HG03460 (cell line): ENCODE measurements at regions not wholly inside any gene's neighbourhood (a gene's known extent, or its start where the extent isn't known, plus 50 kb on each side); places are given as distances from the start of the nearest gene placed in this dataset.

Experiments
- ATAC-seq: cut with Tn5 transposase; IDR thresholded peaks from one replicate; pipeline ENCODE4 v1.9.1; 2021; ENCODE audit not compliant: unreplicated experiment

GRCh38 chr1:69215883-69216282 is 351.8 kb upstream of the LRRC7 start:
- ATAC-seq = no peak

DNA sequence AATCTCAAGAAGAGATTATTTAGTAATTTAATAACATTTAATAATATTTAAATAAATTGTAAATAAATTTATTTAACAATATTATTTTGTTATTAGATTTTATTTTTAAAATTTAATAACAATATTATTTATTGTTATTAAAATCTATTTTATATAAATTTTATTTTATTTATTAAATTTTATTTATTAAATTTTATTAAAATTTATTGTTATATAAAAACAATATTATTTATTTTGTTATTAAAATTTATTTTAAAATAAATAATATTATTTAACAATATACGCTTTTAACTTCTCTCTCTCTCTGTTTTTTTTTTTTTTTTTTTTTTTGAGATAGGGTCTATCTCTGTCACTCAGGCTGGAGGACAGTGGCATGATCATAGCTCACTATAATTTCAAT is 347.1 kb upstream of the LRRC7 start:
- no peak for ATAC-seq

- no peak for ATAC-seq
Observed at GRCh38 chr1:69221524-69221923, 346.2 kb upstream of the LRRC7 start.

GRCh38 chr1:69223156-69223555 is 344.6 kb upstream of the LRRC7 start:
- ATAC-seq = no peak

- no peak for ATAC-seq
Observed at GRCh38 chr1:69228501-69228900, 339.2 kb upstream of the LRRC7 start.

- ATAC-seq = no peak
Observed at GRCh38 chr1:69230208-69230607, 337.5 kb upstream of the LRRC7 start.

- ATAC-seq = no peak
Observed at GRCh38 chr1:69233463-69233862, 334.3 kb upstream of the LRRC7 start.

DNA sequence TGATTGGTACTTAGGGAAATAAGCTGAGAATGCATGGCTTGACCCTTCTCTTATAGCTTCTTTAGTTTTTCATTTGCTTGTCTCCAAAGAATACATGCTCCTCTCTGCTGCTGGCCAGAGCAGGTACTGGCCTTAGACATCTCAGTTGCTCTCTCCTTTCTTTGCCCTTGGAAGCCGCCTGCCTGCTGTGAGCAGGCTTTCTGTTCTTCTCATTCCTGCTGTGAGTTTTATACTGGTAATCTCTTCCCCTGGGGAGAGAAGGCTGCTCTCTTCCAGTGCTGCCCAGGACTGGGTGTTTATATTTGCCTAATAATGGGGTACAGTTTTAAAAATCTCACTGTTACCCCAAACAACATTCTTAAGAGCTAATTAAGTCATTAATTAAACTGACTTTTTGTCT is 323.5 kb upstream of the LRRC7 start:
- ATAC-seq = no peak

- ATAC-seq = no peak
Observed at GRCh38 chr1:69246109-69246508, 321.6 kb upstream of the LRRC7 start.

DNA sequence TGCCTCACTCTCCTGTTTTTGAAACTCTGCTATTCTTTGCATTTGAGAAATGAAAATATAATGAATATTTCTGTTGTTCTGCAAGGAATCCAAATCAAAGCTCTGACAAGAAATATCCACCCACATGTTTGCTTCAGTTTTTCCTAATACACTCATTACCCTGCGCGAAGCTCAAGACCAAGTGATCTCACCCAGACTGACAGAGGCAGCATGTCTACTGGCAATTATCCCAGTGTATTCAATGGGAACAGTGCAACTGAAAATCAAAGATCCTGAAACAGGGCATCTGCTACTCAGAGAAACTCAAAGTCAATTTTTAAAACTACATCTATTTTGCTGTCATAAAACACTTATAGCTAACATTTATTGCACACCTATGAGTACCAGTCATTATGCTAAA is 321.0 kb upstream of the LRRC7 start:
- ATAC-seq = no peak

DNA sequence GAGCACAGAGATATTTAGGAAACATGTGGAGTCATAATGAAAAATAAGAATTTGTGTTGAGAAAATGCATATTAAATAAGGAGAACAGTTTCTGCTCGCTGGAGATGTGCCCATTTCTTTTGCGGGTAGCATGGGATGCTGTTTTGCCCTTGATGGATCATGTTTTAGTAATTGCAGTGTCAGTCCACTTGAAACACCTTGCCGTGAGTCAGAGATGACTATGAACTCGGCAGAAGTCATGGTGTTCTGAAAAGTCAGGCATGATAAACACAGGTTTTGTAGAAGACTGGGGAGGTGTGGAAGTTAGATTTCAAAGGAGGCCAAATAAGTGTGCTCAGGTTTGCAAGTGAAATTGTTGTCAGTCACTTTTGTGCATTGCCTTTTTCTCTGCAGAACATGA is 315.0 kb upstream of the LRRC7 start:
- ATAC-seq = no peak

DNA sequence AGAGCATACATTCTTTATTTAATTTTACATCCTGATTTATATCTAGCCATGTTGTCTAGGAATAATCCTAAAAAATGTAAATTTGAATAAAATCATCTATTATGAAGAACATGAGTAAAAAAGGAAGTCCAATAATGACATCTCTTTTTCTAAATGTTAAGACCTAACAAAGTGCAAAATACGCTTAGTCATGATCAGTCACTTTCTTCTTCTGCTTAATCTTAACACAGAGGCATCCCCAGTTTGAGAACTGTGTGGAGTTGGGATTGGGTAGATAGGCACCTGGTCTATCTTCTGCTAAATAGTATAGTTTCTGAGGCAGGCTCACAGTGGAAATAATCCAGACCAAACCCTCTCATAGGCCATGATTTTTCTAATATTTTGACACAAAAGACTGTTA is 311.7 kb upstream of the LRRC7 start:
- ATAC-seq = no peak

DNA sequence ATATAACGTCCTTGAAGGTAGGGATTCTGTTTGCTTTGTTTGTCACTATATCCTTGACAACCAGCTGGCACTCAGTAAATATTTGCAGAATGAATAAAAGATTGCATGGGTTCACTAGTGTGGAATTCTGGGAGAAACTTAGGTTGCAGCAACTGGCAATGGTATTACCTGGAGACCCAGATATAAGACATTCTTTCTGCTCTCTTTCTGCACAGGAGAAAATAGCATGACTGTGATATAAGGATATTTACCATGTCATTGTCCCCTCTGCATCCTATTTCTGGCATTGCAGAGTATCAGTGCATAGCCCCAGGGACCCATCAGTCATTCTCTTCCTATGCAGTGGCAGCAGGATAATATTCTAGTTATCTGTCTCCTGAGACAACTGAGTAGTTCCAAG is 308.9 kb upstream of the LRRC7 start:
- ATAC-seq = no peak

GRCh38 chr1:69263921-69264391 is 303.8 kb upstream of the LRRC7 start:
- ATAC-seq = no peak

DNA sequence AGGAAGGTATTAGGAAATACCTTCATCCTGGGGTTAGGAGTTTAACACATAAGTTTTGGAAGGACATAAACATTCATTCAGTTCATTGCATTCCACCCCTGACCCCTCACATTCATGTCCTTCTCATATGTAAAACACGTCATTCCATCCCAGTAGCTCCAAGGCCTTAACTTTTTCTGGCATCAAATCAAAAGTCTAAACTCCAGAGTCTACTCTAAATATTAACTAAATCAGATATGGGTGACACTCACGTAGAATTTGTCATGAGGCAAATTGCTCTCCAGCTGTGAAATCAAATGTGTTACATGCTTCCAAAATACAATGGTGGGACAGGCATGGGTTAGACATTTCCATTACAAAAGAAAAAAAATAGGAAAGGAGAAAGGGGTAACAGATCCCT is 298.2 kb upstream of the LRRC7 start:
- ATAC-seq = no peak

- ATAC-seq = no peak
Observed at GRCh38 chr1:69271587-69272125, 296.1 kb upstream of the LRRC7 start.

DNA sequence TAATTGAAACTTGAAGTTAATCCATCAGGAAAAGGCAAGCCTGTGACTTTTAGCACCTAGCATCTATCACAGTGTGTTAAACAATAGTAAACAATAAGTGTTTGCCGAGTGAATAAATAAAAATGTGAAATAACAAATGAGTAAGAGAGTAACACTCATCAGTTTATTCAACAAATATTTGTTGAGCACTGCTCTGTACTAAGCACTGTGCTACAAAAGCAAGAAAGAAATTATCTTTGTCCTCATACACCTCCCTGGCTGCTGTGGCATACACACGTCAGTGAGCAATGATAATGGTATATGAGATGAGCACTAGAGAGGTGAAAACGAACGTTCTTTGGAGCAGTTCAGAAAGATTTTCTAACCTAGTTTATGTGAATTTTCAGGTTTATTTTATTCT is 295.0 kb upstream of the LRRC7 start:
- ATAC-seq = no peak

GRCh38 chr1:69278923-69279322 is 288.8 kb upstream of the LRRC7 start:
- ATAC-seq = no peak

DNA sequence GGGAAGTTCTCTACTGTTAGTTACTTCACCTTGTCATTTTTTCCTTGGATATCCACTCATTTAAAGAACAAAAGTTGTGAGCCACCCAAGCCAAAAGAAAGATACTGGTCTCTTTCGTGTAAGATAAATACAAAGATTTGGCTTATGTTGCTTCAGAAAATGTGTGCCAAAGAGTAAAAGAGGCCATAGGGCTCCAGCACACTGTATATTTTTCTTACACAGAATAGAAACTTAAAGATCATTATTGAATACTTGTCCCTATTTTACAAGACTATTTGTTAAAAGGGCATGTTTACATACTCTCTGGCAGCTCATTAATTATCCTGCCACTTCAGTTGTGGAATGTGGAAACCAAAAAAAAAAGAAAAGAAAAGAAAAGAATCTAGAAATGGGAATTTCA is 284.2 kb upstream of the LRRC7 start:
- ATAC-seq = no peak

- no peak for ATAC-seq
Observed at GRCh38 chr1:69284508-69284907, 283.2 kb upstream of the LRRC7 start.

DNA sequence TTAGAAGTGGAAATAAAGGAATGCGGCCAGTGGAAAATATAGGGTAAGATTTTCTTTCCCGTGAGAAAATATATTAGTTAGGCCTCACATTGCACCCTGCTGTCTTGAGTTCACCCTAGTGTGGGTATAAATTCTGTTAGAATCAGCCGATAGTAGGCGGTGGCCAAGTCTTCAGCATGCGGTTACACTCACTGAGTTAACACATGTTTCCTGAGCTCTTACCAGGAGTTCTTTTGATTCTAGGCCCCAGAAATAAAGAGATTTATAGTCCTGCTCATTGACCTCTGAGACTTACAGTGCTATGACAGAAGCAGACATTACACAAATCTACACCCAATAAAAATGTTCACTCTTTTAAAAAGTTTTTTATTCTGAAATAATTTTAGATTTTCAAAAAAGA is 279.3 kb upstream of the LRRC7 start:
- ATAC-seq = no peak

- ATAC-seq = no peak
Observed at GRCh38 chr1:69290291-69290690, 277.4 kb upstream of the LRRC7 start.

DNA sequence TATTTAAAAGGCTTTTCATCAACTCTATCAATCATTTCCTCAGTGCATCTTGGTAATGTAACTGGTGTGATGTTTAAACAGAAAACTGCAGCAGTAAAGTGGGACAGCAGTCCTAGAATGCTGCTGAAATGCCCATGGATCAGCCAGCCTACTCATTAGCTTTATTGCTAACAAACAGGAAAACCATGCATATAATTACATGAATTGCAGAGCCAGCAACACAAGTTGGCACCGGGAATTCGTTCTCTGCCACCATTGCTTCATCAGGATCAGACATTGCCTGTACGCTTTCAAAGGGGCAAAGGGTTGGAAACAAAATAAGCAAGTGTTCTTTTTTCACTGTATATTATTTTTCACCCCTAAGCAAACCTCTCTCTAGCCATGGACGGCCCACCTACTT is 276.2 kb upstream of the LRRC7 start:
- ATAC-seq = no peak

- no peak for ATAC-seq
Observed at GRCh38 chr1:69292833-69293232, 274.9 kb upstream of the LRRC7 start.
